ENCODE measurements at regions not wholly inside any gene's neighbourhood (a gene's known extent, or its start where the extent isn't known, plus 50 kb on each side); places are given as distances from the start of the nearest gene placed in this dataset.
"Not testable (repeated sequence)": the region's sequence is repeated elsewhere in the genome, so short reads cannot be mapped to it uniquely, and the experiment has no call there.

GRCh38 chr15:54839379-54839778 lies 357.4 kb downstream of the RSL24D1 start:
- DNase-seq: no peak

GRCh38 chr15:54836052-54836795 lies 360.5 kb downstream of the RSL24D1 start:
- DNase-seq: no peak

GRCh38 chr15:54829821-54830220 lies 366.9 kb downstream of the RSL24D1 start:
- no peak for DNase-seq

- no peak for DNase-seq
Observed at GRCh38 chr15:54820811-54821210, 375.9 kb downstream of the RSL24D1 start.

- no peak for DNase-seq
Observed at GRCh38 chr15:54820098-54820497, 376.6 kb downstream of the RSL24D1 start.

GRCh38 chr15:54816401-54816800 lies 380.3 kb downstream of the RSL24D1 start:
- DNase-seq: no peak

GRCh38 chr15:54815556-54815955 lies 381.2 kb downstream of the RSL24D1 start:
- no peak for DNase-seq

GRCh38 chr15:54812383-54812782 lies 384.4 kb downstream of the RSL24D1 start:
- no peak for DNase-seq

- no peak for DNase-seq
Observed at GRCh38 chr15:54810496-54810895, 386.2 kb downstream of the RSL24D1 start.

- no peak for DNase-seq
Observed at GRCh38 chr15:54810031-54810430, 386.7 kb downstream of the RSL24D1 start.

- DNase-seq: no peak
Observed at GRCh38 chr15:54808321-54808720, 388.4 kb downstream of the RSL24D1 start.

- DNase-seq: no peak
Observed at GRCh38 chr15:54803987-54804386, 392.8 kb downstream of the RSL24D1 start.

- DNase-seq: no peak
Observed at GRCh38 chr15:54803134-54803808, 393.5 kb downstream of the RSL24D1 start.

GRCh38 chr15:54792526-54792925 lies 404.2 kb downstream of the RSL24D1 start:
- no peak for DNase-seq

GRCh38 chr15:54790693-54791092 lies 406.0 kb downstream of the RSL24D1 start:
- no peak for DNase-seq

- no peak for DNase-seq
Observed at GRCh38 chr15:54789376-54789775, 407.4 kb downstream of the RSL24D1 start.

GRCh38 chr15:54781220-54781619 lies 415.5 kb downstream of the RSL24D1 start:
- not testable (repeated sequence) for DNase-seq

GRCh38 chr15:54779271-54779670 lies 417.5 kb downstream of the RSL24D1 start:
- no peak for DNase-seq

GRCh38 chr15:54776410-54776809 lies 420.3 kb downstream of the RSL24D1 start:
- DNase-seq: no peak

- DNase-seq: no peak
Observed at GRCh38 chr15:54772663-54773062, 424.1 kb downstream of the RSL24D1 start.

- not testable (repeated sequence) for DNase-seq
Observed at GRCh38 chr15:54749461-54749860, 447.3 kb downstream of the RSL24D1 start.

GRCh38 chr15:54722342-54722986 lies 474.3 kb downstream of the RSL24D1 start:
- DNase-seq: no peak

GRCh38 chr15:54719325-54719724 lies 477.4 kb downstream of the RSL24D1 start:
- DNase-seq: no peak
